ENCODE measurements at regions not wholly inside any gene's neighbourhood (a gene's known extent, or its start where the extent isn't known, plus 50 kb on each side); places are given as distances from the start of the nearest gene placed in this dataset.
"Not testable (repeated sequence)": the region's sequence is repeated elsewhere in the genome, so short reads cannot be mapped to it uniquely, and the experiment has no call there.

DNA sequence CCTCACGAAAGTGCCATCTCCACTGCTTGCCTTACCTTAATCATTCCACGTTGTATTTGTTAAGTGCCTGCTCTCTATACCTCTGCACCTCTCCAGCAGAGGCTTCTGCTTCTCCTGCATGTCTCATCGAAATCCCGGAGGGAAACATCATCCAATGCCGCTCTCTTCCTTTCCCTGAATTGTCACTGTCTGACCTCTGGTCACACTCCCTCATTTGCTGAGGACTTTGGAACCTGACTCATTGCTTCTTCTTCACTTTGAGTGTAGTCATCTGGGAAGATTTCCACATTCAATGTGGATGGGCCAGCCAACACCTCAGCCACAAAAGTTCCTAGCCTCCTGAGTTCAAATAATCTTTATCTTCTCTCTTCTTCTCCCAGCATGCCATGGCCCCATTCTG lies 78.9 kb upstream of the BEND6 start:
- H3K4me3 ChIP-seq (ENCODE audit: low read depth, low read length) = no peak overlapping the region
- no peak for DNase-seq (ENCODE audit: low read depth)
- TF ChIP-seq, protein P1, sequence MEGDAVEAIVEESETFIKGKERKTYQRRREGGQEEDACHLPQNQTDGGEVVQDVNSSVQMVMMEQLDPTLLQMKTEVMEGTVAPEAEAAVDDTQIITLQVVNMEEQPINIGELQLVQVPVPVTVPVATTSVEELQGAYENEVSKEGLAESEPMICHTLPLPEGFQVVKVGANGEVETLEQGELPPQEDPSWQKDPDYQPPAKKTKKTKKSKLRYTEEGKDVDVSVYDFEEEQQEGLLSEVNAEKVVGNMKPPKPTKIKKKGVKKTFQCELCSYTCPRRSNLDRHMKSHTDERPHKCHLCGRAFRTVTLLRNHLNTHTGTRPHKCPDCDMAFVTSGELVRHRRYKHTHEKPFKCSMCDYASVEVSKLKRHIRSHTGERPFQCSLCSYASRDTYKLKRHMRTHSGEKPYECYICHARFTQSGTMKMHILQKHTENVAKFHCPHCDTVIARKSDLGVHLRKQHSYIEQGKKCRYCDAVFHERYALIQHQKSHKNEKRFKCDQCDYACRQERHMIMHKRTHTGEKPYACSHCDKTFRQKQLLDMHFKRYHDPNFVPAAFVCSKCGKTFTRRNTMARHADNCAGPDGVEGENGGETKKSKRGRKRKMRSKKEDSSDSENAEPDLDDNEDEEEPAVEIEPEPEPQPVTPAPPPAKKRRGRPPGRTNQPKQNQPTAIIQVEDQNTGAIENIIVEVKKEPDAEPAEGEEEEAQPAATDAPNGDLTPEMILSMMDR (IDR thresholded peaks at IDR 0.05; ENCODE audit: insufficient read depth, low read length) = no peak

DNA sequence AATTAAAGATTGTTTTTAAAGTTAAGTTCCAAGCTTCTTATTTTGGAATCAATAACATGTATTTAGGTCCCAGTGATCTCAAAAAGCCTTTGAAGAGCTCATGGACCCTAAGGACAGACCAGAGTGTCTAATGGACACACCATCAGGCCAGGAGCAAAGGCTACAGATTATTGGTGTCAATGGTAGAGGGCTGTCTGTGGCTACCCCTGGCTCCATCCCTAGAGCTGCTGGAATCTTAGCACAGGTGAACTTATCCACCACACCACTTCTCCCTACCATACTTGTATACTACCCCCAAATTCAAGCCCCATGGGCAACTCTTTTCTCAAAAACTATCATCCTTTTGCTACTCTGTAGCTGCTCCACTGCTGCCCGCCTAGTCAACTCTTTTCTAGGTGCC lies 79.4 kb upstream of the BEND6 start:
- TF ChIP-seq, protein P1 (IDR thresholded peaks at IDR 0.05; ENCODE audit: insufficient read depth, low read length) = no peak
- no peak overlapping the region for H3K4me3 ChIP-seq (ENCODE audit: low read depth, low read length)
- no peak for DNase-seq (ENCODE audit: low read depth)

DNA sequence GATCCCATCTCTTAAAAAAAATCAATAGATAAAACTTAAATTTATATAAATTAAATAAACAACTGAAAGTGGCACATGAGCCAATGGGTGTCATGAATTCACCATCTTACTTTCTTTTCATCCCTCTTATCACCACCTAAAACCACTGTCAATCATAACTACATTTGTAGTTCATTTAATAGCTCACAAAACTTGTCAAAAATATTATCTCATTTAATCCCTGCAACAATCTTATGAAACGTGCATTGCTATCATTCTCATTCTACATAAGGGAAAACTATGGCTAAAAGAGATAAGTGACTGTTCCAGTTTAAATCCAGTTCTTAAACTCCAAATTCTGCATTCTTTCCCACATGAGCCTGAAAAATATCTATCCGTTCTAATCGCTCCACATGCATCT lies 80.6 kb upstream of the BEND6 start:
- no peak for DNase-seq (ENCODE audit: low read depth)
- no peak overlapping the region for H3K4me3 ChIP-seq (ENCODE audit: low read depth, low read length)
- TF ChIP-seq, protein P1 (IDR thresholded peaks at IDR 0.05; ENCODE audit: insufficient read depth, low read length) = no peak

DNA sequence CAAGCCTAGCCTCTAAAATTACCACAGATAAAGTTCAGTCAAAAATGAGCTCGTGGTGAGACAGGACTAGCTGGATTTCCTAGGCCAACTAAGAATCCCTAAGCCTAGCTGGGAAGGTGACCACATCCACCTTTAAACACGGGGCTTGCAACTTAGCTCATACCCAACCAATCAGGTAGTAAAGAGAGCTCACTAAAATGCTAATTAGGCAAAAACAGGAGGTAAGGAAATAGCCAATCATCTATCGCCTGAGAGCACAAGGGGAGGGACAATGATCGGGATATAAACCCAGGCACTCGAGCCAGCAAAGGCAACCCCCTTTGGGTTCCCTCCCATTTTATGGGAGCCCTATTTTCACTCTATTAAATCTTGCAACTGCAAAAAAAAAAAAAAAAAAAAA lies 84.9 kb upstream of the BEND6 start:
- not testable (repeated sequence) for DNase-seq (ENCODE audit: low read depth); H3K4me3 ChIP-seq (ENCODE audit: low read depth, low read length)

DNA sequence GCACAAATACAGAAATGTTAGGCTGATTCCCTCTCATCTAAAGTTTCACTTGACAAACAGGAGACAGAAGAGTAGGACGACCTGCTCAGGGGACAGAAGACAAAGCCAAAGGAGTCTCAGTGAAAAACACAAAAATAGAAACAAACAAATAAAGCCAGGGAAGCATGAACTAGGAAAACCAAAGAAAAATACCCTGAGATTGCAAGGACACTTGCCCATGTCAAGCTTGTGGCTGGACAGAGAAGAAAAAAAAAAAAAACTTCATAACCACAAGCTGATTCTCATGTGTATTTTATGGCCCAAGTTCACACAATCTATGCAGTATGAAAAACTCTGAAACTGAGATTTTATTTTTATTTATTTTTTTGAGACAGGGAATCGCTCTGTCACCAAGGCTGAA lies 85.6 kb upstream of the BEND6 start:
- TF ChIP-seq, protein P1 (IDR thresholded peaks at IDR 0.05; ENCODE audit: insufficient read depth, low read length) = no peak
- H3K4me3 ChIP-seq (ENCODE audit: low read depth, low read length) = no peak overlapping the region
- DNase-seq (ENCODE audit: low read depth) = no peak

DNA sequence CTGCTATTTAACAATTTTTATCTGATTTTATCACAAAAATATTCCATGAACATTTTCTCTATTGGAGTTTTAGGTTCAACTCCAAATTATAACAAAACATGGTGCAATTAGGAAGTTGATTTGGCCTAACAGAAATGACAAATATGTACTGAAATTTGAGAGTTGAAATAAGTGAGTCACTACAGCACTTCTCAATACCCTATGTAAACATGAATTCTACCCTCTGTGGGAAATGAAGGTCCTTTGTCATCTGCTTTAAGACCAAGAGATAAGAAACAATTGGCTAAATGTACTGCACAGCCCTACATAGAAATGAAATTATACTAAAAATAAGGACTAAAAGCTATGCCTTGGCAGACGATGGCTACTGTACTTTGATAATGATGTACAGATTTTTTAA lies 86.2 kb upstream of the BEND6 start:
- peak; percentile 76 for DNase-seq (ENCODE audit: low read depth)
- TF ChIP-seq, protein P1 (IDR thresholded peaks at IDR 0.05; ENCODE audit: insufficient read depth, low read length) = no peak
- no peak overlapping the region for H3K4me3 ChIP-seq (ENCODE audit: low read depth, low read length)

DNA sequence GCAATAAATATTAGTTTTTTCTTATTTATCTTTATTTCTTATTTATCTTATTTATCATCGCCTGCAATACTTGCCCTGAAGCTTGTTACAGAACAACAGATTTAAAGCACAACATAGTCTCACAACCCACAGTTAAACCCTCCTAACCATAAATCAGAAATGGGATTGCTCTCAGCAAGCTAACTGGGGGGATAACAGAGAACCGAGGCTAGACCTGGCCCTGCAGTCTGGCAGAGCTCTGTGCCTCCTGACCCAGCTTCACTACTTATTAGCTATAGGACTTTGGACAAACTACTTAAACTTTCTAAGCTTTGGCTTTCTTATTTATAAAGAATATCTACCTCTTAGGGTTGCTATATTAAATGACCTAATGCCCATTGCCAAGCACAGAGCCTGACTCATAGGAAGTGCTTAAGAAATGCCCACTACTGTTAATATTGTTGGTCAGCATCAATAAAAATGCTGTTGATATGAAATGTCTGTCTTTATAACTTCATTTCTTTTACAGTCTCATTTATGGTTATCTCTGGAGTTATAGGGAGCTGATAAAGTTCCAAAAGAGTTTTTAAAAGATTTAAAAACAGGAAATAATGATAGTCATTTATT lies 87.9 kb upstream of the BEND6 start:
- no peak overlapping the region for H3K4me3 ChIP-seq (ENCODE audit: low read depth, low read length)
- TF ChIP-seq, protein P1 (IDR thresholded peaks at IDR 0.05; ENCODE audit: insufficient read depth, low read length) = no peak
- DNase-seq (ENCODE audit: low read depth) = peak; percentile 48

Measured in fibroblast of the aortic adventitia (primary cell).